Fibroblast of skin of abdomen (primary cell): ENCODE measurements at regions not wholly inside any gene's neighbourhood (a gene's known extent, or its start where the extent isn't known, plus 50 kb on each side); places are given as distances from the start of the nearest gene placed in this dataset.
"Not testable (repeated sequence)": the region's sequence is repeated elsewhere in the genome, so short reads cannot be mapped to it uniquely, and the experiment has no call there.

ENCODE experiments used
- DNase-seq: peaks from one replicate; pipeline ENCODE4 v3.0.0-alpha.2; 2013

DNA sequence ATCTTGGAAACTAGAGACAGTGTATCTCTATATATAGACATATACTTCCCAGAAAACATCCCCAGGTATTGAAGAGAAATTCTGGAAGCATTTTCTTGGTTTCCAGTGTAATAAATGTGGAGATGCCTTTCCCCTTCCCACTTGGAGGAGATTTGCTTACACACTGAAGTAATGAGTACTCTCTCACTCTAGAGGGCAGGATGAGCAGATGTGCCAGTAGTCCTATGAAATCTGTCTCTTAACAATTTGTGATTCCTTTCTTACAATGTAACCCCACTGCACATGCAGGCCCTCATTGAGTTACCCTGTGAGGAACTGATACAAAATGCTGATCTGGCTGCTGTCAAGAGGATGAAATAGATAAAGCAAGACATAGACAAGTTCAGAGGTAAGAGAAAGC is 567.2 kb downstream of the SLCO4C1 start:
- no peak for DNase-seq

DNA sequence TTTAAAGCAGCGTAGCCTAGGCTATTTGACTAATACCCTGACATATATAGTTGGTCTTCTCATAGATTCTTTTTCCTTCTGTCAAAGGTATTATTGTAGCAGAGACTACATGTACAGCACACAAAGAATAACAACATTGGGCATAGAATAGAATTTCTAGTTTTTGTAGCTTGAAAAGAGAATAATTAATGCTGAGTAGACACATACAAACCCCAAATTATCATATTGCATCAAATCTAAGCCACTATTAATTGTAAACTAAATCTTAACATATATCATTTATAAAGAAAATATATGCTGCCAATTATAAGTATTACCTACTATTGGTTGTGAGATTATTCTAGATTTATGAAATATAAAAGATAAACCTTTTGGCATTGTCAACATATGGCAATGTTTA is 574.5 kb downstream of the SLCO4C1 start:
- no peak for DNase-seq

GRCh38 chr5:101720033-101720432 is 576.1 kb downstream of the SLCO4C1 start:
- no peak for DNase-seq

GRCh38 chr5:101717721-101718120 is 578.4 kb downstream of the SLCO4C1 start:
- no peak for DNase-seq

GRCh38 chr5:101716941-101717340 is 579.1 kb downstream of the SLCO4C1 start:
- DNase-seq: no peak

GRCh38 chr5:101715790-101716189 is 580.3 kb downstream of the SLCO4C1 start:
- DNase-seq: not testable (repeated sequence)

GRCh38 chr5:101689306-101689705 is 606.8 kb downstream of the SLCO4C1 start:
- no peak for DNase-seq

DNA sequence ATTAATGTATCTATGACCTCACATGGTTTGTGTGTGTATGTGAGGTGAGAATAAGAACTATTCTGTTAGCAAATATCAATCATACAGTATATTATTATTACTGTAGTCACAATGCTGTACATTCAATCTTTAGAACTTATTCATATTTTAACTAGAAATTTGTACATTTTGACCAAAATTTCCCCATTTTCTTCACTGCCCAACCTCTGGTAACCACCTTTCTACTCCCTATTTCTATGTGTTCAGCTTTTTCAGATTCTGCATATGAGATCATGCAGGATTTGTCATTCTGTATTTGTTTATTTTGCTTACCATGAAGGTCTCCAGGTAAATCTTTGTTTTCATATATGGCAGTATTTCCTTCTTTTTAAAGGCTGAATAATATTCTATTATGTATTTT is 607.9 kb downstream of the SLCO4C1 start:
- DNase-seq: no peak

DNA sequence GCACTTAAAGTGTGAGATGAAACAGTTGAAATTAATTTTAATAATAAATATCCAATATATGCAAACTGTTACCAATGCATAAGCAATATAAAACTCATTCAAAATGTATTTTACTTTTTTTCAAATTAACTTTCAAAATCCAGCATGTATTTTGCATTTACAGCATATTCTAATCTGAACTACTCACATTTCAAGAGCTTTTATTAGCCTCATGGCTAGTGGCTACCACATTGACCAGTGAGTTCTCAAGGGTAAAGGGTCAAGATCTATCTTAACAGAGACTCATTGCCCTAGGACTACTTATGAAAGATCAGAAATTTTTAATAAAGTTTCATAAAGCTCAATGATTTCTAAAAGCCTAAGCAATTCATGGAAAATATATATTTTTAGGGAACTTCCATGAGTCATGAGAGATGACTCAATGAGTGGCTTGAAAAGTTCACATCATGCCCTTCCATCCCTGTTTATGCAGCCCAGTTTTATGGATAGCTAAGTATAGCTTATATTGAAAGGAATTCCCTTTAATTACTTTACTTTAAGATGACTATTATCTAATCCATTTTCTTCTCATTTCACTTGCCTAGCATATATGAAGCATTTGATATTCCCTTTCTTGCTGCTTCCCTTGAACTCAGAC is 608.6 kb downstream of the SLCO4C1 start:
- DNase-seq: peak; percentile 10

GRCh38 chr5:101686536-101687157 is 609.4 kb downstream of the SLCO4C1 start:
- no peak for DNase-seq

DNA sequence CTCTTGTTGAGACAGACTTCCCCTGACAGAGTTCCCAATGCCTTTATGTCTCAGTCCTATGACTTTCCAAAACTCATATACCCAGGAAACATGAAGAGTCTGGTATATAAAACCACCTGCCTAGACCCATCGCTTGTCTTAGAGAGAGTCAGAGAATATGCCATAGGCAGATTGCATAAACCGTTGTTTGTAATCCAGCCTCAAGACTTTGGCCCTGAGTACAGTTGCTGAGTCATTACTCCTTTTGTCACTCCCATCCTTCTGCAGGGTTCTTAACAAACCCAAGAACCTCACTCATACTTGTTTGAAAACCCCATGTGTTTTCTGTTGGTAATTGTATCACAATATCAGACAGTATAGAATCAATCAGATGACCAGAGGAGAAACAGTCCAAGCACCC is 616.3 kb downstream of the SLCO4C1 start:
- DNase-seq: no peak

DNA sequence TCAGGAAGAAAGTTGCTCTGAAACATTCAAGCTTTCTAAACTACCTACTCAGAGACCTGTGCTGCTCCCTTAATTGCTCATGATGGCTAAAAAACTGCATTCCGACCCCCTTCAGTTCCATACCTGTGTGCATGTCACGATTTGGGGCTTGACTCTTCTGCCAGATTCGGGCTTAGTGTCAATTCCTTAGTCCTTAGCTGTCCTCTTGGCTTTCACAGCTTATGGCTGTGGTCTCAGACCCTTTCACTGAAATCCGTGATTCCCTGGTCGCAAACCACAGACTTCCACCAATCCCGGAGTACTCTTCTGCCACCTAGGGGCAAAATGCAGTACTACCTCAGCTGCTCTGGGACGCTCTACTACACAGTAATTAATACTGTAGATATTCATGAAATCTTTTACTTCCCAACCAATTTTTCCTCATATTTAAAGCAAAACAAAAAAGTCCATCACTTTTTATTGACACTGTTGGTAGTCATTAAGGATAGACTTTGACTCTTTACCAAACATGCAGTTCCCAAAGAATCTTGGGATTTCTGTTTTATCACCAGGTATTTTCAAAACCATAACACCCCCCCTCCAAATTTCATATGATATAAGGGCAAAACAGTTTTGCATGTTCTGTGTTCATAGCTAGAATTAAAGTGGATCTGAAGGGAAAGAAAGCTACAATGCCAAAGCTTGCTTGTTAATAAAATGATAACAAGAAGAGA is 617.4 kb downstream of the SLCO4C1 start:
- peak; percentile 61 for DNase-seq

- no peak for DNase-seq
These were observed 618.1 kb downstream of the SLCO4C1 start for GRCh38 chr5:101677961-101678360.

GRCh38 chr5:101676646-101677045 is 619.4 kb downstream of the SLCO4C1 start:
- DNase-seq: no peak

- DNase-seq: no peak
These were observed 620.4 kb downstream of the SLCO4C1 start for GRCh38 chr5:101675510-101676219.

DNA sequence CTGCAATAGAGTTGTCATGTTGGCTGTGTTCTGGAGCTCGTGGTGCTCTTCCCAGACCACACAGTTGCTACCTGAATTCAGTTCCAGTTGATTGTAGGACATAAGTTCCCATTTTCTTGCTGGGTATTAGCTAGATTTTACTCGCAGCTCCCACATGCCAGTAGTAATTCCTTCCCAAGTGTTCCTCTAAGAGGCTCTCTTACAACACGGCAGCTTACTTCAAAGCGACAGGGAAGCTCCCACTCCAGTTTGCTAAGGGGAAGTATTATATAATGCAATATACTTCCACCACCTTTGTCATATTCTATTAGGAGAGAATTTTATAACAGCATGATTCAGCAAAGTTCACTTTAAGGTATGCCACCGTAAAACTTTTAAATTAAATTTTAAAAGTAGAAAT is 623.0 kb downstream of the SLCO4C1 start:
- no peak for DNase-seq

- DNase-seq: no peak
These were observed 631.9 kb downstream of the SLCO4C1 start for GRCh38 chr5:101664071-101664791.

- DNase-seq: no peak
These were observed 632.5 kb downstream of the SLCO4C1 start for GRCh38 chr5:101663543-101663942.

GRCh38 chr5:101662263-101662662 is 633.8 kb downstream of the SLCO4C1 start:
- DNase-seq: no peak

GRCh38 chr5:101658433-101658832 is 637.7 kb downstream of the SLCO4C1 start:
- DNase-seq: no peak

- DNase-seq: no peak
These were observed 642.1 kb downstream of the SLCO4C1 start for GRCh38 chr5:101653996-101654395.

DNA sequence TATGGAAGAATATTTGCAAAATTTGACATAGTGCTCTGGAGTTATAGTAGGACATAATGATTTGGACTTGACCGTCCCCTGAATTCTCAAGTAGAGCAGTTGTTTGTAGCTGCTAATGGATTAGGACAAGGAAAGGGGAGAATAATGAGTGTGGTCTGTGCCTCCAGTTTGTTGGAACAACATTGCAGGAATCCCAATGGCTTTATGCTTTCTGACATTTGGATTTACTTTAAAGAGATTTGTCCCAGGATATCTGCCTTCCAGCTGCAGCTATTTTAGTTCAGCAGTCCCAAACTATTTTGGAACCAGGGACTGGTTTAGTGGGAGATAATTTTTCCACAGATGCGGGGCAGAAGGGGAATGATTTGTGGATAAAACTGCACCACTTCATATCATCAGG is 648.2 kb downstream of the SLCO4C1 start:
- DNase-seq: no peak

DNA sequence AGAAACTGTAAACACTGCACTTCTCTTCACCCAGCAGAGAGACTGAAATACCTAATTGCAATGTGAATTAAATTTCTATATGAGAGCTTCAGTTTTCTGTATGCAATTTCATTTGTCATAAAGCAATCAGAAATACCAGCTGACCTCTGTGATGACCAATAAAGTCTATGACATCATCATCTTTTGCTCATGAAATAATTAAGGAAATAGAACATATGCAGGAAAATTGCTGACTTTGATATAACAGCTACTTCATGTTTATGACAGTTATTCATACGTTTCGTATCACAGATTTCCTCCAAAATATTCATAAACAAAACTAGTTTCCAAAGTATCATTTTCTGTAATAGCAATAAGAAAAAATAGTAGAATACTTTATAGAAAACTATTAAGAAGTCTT is 652.3 kb downstream of the SLCO4C1 start:
- no peak for DNase-seq
